ENCODE measurements at regions not wholly inside any gene's neighbourhood (a gene's known extent, or its start where the extent isn't known, plus 50 kb on each side); places are given as distances from the start of the nearest gene placed in this dataset.

DNA sequence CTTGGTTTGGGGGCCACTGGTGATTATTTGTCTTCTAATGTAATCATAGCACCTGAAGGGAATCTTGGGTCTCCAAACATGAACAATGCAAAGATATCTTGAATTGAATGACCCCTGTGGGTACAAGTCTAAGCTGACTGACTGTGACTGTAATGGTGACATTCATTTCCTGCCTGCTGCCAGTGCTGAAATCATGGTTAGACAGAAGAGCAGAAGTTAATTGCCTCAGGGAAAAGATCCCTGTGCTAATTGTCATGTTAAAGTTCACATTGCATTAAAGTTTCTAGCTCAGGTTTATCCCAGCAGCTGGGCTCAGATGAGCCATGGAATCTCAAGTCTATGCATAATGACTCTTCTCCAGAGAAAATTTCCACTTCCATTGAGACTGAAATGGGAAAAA lies 772.0 kb downstream of the ETS1 start:
- TF ChIP-seq, protein P1, sequence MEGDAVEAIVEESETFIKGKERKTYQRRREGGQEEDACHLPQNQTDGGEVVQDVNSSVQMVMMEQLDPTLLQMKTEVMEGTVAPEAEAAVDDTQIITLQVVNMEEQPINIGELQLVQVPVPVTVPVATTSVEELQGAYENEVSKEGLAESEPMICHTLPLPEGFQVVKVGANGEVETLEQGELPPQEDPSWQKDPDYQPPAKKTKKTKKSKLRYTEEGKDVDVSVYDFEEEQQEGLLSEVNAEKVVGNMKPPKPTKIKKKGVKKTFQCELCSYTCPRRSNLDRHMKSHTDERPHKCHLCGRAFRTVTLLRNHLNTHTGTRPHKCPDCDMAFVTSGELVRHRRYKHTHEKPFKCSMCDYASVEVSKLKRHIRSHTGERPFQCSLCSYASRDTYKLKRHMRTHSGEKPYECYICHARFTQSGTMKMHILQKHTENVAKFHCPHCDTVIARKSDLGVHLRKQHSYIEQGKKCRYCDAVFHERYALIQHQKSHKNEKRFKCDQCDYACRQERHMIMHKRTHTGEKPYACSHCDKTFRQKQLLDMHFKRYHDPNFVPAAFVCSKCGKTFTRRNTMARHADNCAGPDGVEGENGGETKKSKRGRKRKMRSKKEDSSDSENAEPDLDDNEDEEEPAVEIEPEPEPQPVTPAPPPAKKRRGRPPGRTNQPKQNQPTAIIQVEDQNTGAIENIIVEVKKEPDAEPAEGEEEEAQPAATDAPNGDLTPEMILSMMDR (IDR thresholded peaks at IDR 0.05) = no peak
- no peak for TF ChIP-seq POLR2A (IDR thresholded peaks at IDR 0.05)
